Osteoblast (primary cell): ENCODE measurements at regions not wholly inside any gene's neighbourhood (a gene's known extent, or its start where the extent isn't known, plus 50 kb on each side); places are given as distances from the start of the nearest gene placed in this dataset.

Experiments
- DNase-seq: peaks from one replicate; pipeline ENCODE4 v3.0.0; 2011; ENCODE audit warnings: low spot score, mixed read lengths; ENCODE audit not compliant: insufficient read length; ENCODE audit errors: missing footprints
- H2AFZ ChIP-seq: 2 replicates; pipeline ENCODE4 v1.6.0; 2011; ENCODE audit warnings: mild to moderate bottlenecking, low read length
- H3K27ac ChIP-seq: 2 replicates; pipeline ENCODE4 v1.5.1; 2011; ENCODE audit warnings: mild to moderate bottlenecking, low read depth, low read length, moderate library complexity
- H3K27me3 ChIP-seq: 2 replicates; pipeline ENCODE4 v1.6.0; 2012; ENCODE audit warnings: mild to moderate bottlenecking, control low read depth, inconsistent platforms, low read length, moderate library complexity; ENCODE audit not compliant: insufficient read depth
- H3K36me3 ChIP-seq: 2 replicates; pipeline ENCODE4 v1.5.1; 2011; ENCODE audit warnings: mild to moderate bottlenecking, low read length, control low read depth, moderate library complexity; ENCODE audit not compliant: insufficient read depth
- H3K4me1 ChIP-seq: 2 replicates; pipeline ENCODE4 v1.5.1; 2011; ENCODE audit warnings: mild to moderate bottlenecking, low read length, control low read depth, moderate library complexity; ENCODE audit not compliant: insufficient read depth
- H3K4me2 ChIP-seq: 2 replicates; pipeline ENCODE4 v1.6.0; 2011; ENCODE audit warnings: mild to moderate bottlenecking, low read length; ENCODE audit not compliant: insufficient read depth
- H3K4me3 ChIP-seq: fragments of 200-600 bp; sonication (generic); 3 replicates; pipeline ENCODE4 v1.5.1; 2012; ENCODE audit warnings: mild to moderate bottlenecking, low read length, inconsistent platforms; ENCODE audit not compliant: insufficient read depth
- H3K79me2 ChIP-seq: 2 replicates; pipeline ENCODE4 v1.6.0; 2012; ENCODE audit warnings: mild to moderate bottlenecking, low read length, control low read depth, inconsistent platforms; ENCODE audit not compliant: insufficient read depth
- H3K9me3 ChIP-seq: 2 replicates; pipeline ENCODE4 v1.5.1; 2011; ENCODE audit warnings: low read depth, low read length, control low read depth
- H4K20me1 ChIP-seq: 2 replicates; pipeline ENCODE4 v1.6.0; 2012; ENCODE audit warnings: mild to moderate bottlenecking, low read length, control low read depth; ENCODE audit not compliant: insufficient read depth
- TF ChIP-seq, protein P1 (sequence below): IDR thresholded peaks from 2 replicates; pipeline ENCODE4 v1.5.1; 2011; ENCODE audit warnings: mild to moderate bottlenecking, low read depth, low read length, moderate library complexity; ENCODE audit errors: extremely low read depth

- Histone ChIP-seq H3K4me3 (no peak overlapping the region), H3K9me3 (no peaks in the 10 kb centered on the region), H3K79me2 (no peaks in the 10 kb centered on the region), H3K4me1 (no peaks in the 10 kb centered on the region), H2AFZ (no peak overlapping the region), H3K27ac (no peak overlapping the region), H4K20me1 (no peaks in the 10 kb centered on the region), H3K27me3 (no peaks in the 10 kb centered on the region), H3K36me3 (no peaks in the 10 kb centered on the region), H3K4me2 (no peak overlapping the region)
- TF ChIP-seq, protein P1, sequence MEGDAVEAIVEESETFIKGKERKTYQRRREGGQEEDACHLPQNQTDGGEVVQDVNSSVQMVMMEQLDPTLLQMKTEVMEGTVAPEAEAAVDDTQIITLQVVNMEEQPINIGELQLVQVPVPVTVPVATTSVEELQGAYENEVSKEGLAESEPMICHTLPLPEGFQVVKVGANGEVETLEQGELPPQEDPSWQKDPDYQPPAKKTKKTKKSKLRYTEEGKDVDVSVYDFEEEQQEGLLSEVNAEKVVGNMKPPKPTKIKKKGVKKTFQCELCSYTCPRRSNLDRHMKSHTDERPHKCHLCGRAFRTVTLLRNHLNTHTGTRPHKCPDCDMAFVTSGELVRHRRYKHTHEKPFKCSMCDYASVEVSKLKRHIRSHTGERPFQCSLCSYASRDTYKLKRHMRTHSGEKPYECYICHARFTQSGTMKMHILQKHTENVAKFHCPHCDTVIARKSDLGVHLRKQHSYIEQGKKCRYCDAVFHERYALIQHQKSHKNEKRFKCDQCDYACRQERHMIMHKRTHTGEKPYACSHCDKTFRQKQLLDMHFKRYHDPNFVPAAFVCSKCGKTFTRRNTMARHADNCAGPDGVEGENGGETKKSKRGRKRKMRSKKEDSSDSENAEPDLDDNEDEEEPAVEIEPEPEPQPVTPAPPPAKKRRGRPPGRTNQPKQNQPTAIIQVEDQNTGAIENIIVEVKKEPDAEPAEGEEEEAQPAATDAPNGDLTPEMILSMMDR = no peak
- no peak for DNase-seq
Measured at GRCh38 chr6:45808042-45808645, 207.5 kb downstream of the CLIC5 start.

DNA sequence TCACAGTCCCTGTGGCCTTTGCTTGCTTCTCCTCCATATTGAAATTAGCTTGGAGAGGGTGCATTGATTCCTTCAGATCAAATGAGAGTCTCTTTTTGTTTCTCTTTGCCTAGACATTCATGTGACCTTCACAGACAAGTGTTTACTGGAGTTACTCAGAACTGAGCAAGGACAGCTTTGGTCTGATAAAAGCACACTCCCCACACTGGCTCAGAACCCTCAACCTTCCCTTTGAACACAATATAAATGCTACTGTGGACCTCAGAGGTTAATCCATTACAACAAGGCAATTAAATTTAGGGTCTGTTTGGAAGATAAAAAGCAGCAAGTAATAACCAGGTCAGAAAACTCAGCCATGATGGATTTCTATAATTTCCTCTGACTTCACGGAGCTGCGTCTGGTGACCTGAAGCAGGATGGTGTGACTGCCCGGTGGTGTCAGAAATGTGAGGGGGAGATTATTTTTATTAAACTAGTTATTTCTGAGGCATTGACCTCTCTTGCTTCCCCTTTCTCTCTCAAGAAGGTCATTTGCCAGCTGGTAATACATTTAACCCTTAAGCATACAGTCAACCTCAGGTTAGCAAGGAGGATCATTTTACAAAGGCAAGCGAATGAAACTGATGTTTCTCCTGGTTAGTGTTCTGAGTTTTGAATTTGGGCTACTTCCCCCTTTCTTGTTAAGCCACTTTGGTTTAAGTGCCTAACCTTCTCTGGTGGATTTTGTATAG is 208.2 kb downstream of the CLIC5 start:
- Histone ChIP-seq H3K4me2 (no peak overlapping the region), H3K27ac (no peak overlapping the region), H2AFZ (no peak overlapping the region), H3K27me3 (no peaks in the 10 kb centered on the region), H3K9me3 (no peaks in the 10 kb centered on the region), H3K79me2 (no peaks in the 10 kb centered on the region), H3K4me1 (no peaks in the 10 kb centered on the region), H3K36me3 (no peaks in the 10 kb centered on the region), H4K20me1 (no peaks in the 10 kb centered on the region), H3K4me3 (no peak overlapping the region)
- TF ChIP-seq, protein P1 = no peak
- DNase-seq = no peak

GRCh38 chr6:45806172-45806571 is 209.5 kb downstream of the CLIC5 start:
- H4K20me1 ChIP-seq = no peaks in the 10 kb centered on the region
- H3K4me3 ChIP-seq = no peak overlapping the region
- H3K9me3 ChIP-seq = no peaks in the 10 kb centered on the region
- H3K27me3 ChIP-seq = no peaks in the 10 kb centered on the region
- H3K4me2 ChIP-seq = no peak overlapping the region
- no peaks in the 10 kb centered on the region for H3K4me1 ChIP-seq
- H2AFZ ChIP-seq = no peak overlapping the region
- no peaks in the 10 kb centered on the region for H3K36me3 ChIP-seq
- TF ChIP-seq, protein P1 = no peak
- peak; percentile 87 for DNase-seq
- no peaks in the 10 kb centered on the region for H3K79me2 ChIP-seq
- H3K27ac ChIP-seq = no peak overlapping the region

DNA sequence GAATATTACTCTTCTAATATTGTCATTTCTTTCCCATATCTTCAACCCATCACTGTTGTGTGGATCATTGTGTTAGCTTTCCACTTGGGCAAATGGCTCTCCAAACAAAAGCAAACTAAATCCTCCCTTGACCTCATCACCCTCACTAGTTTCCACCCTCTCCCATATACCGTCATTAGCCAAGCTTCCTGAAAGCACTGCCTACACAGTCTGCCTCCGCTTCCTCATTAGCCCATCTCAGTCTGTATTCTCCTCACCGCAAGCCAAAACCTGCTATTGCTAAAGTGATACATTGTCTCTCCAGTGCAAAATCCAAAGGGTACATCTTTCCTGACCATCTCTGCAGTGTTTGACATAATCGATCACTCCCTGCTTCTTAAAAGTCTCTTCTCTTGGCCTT is 212.6 kb downstream of the CLIC5 start:
- Histone ChIP-seq H3K4me2 (no peak overlapping the region), H3K27ac (no peak overlapping the region), H3K27me3 (no peaks in the 10 kb centered on the region), H4K20me1 (no peaks in the 10 kb centered on the region), H3K9me3 (no peaks in the 10 kb centered on the region), H2AFZ (no peak overlapping the region), H3K4me1 (no peaks in the 10 kb centered on the region), H3K79me2 (no peaks in the 10 kb centered on the region), H3K36me3 (no peaks in the 10 kb centered on the region), H3K4me3 (no peak overlapping the region)
- DNase-seq = no peak
- TF ChIP-seq, protein P1 = no peak
